ENCODE measurements at regions not wholly inside any gene's neighbourhood (a gene's known extent, or its start where the extent isn't known, plus 50 kb on each side); places are given as distances from the start of the nearest gene placed in this dataset.

DNA sequence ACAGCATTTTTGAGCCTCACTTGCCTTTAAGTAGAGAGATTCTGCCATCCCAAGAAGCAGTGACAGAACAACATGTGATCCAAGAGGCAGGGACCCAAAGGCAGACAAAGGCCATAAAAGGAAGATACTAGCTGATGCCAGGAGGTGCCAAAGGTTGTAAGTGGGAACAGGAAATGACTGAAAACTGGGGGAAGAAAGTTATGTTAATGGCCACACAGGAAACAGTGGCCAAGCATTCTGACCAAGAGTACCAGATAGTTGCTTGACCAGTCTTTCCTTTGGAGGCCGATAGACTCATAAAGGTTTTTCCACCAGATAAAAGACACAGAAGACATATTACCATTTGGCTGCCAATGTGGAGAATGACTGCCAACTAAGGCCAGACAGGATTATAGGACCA, 274.5 kb upstream of the PEX5L start:
- TF ChIP-seq, protein P1, sequence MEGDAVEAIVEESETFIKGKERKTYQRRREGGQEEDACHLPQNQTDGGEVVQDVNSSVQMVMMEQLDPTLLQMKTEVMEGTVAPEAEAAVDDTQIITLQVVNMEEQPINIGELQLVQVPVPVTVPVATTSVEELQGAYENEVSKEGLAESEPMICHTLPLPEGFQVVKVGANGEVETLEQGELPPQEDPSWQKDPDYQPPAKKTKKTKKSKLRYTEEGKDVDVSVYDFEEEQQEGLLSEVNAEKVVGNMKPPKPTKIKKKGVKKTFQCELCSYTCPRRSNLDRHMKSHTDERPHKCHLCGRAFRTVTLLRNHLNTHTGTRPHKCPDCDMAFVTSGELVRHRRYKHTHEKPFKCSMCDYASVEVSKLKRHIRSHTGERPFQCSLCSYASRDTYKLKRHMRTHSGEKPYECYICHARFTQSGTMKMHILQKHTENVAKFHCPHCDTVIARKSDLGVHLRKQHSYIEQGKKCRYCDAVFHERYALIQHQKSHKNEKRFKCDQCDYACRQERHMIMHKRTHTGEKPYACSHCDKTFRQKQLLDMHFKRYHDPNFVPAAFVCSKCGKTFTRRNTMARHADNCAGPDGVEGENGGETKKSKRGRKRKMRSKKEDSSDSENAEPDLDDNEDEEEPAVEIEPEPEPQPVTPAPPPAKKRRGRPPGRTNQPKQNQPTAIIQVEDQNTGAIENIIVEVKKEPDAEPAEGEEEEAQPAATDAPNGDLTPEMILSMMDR (IDR thresholded peaks at IDR 0.05), result no peak
- DNase-seq (ENCODE audit: low spot score) (no peak), ATAC-seq (ENCODE audit: low FRiP score) (no peak)

DNA sequence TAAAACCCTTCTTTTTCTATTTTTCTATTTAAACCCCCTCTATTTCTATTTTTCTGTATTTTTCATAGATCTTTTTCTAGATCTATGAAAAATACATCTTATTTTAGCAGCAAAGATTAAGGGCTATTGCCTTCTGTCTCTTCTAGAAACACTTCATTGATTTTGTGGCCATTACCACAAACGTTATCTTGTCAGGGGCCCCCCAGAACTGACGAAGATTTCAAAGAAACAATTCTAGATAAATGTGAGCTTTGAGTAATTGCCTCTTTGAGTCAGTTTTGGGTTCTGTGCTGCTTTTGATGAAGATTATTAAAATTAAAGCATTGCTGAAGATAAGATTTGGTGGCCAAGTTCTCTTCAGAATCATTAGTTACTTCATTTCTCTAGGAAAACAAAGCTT, 279.6 kb upstream of the PEX5L start:
- ATAC-seq (ENCODE audit: low FRiP score) (no peak), DNase-seq (ENCODE audit: low spot score) (no peak)
- TF ChIP-seq, protein P1 (IDR thresholded peaks at IDR 0.05), result no peak

DNA sequence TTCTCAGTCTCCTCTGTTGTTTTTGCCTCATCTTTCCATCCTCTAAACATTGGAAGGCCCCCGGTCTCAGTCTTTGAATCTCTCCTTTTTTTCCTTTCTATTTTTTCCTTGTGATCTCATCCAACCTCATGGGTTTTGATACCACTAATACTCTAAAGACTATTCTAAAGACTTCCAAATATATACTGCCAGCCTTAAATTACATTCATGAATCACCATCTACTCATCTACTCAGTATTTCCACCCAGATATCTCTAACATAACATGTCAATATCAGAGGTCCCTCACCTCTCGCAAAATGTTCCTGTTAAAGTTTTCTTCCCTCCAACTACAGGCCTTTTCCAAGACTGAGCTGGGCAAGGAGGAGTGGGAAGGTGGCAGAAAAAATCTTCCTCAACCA, 282.5 kb upstream of the TTC14 start:
- TF ChIP-seq, protein P1 (IDR thresholded peaks at IDR 0.05), result no peak
- DNase-seq (ENCODE audit: low spot score) (no peak), ATAC-seq (ENCODE audit: low FRiP score) (no peak)

DNA sequence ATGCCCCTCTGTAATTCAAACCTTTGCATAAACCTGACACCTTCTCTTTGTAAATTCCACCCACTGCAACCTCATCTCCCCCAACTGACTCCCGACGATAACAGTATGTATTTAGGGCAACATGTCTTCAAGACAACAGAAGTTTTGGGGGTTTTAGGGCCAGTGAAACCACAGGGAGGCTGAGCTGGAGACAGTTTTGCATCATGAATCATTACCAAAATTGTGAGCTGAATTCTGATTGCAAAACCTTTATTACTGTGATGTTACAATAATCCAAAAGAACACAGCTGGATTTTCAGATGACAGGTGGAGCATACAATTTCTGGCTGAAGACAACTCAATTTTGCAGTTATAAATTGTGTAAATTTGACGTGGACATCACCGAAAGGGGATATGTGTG, 281.3 kb upstream of the TTC14 start:
- DNase-seq (ENCODE audit: low spot score) (no peak), ATAC-seq (ENCODE audit: low FRiP score) (no peak)
- TF ChIP-seq, protein P1 (IDR thresholded peaks at IDR 0.05), result no peak

DNA sequence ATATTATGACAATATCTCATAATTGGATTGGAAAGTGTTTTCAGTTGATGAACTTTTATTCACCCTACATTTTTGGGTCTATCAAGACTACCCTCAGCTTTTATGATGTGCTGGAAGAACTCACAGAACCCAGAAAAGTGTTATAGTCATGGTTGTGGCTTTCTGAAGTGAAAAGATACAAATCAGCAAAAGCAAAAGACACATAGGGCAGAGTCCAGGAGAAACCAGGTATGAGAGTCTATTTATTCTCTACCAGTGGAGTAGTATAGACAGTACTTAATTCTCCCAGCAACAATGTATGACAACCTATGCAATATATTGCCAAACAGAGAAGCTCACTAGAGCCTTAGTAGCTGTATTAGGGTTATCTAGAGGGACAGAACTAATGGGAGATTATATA, 280.4 kb upstream of the TTC14 start:
- DNase-seq (ENCODE audit: low spot score) (no peak), ATAC-seq (ENCODE audit: low FRiP score) (no peak)
- TF ChIP-seq, protein P1 (IDR thresholded peaks at IDR 0.05), result no peak

DNA sequence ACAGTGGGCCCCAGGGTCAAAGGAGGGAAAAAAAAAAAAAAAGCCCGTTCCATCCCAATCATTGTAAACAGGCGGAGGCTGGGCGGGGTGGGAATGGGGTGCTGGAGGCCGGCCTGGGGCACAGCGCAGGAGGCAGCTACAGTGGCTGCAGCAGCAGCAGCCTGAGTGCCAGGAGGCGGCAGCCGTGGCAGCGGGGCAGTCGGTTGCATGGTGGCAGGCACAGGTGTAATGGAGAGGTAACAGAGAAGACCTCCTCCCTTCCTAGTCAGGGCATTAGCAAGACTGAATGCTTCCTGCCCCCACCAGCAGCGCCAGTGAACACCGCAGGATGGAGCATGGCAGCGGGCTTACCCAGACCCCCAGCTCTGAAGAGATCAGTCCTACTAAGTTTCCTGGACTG, 279.1 kb upstream of the TTC14 start:
- no peak for DNase-seq (ENCODE audit: low spot score)
- ATAC-seq (ENCODE audit: low FRiP score), result no peak
- TF ChIP-seq, protein P1 (IDR thresholded peaks at IDR 0.05), result no peak

DNA sequence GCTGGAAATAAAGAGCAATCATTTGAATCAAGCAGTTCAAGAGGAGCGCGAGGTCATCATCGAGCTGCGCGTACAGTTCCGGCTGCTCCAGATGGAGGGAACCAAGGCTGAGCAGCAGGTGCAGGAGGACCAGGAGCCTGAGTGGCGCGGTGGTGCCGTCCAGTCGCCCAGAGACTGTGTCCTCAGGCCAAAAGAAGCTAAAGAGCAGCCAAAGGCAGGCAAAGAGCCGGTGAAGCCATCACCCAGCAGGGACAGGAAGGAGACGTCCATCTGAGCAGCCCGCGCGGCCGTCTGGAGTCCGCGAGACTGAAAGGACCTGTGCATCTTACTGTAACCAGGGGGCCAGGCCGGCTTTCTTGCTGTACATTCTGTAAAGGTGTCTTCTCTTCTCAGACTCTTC, 277.2 kb upstream of the TTC14 start:
- no peak for ATAC-seq (ENCODE audit: low FRiP score)
- TF ChIP-seq, protein P1 (IDR thresholded peaks at IDR 0.05), result no peak
- no peak for DNase-seq (ENCODE audit: low spot score)
